ENCODE measurements at regions not wholly inside any gene's neighbourhood (a gene's known extent, or its start where the extent isn't known, plus 50 kb on each side); places are given as distances from the start of the nearest gene placed in this dataset.
"Not testable (repeated sequence)": the region's sequence is repeated elsewhere in the genome, so short reads cannot be mapped to it uniquely, and the experiment has no call there.

GRCh38 chr18:77407733-77408132, 158.1 kb downstream of the GALR1 start:
- Histone ChIP-seq H3K9me3 (no peaks in the 10 kb centered on the region), H3K36me3 (ENCODE audit: low read depth, missing control alignments) (no peaks in the 10 kb centered on the region), H3K4me1 (no peaks in the 10 kb centered on the region), H3K4me3 (no peak overlapping the region), H3K27me3 (no peaks in the 10 kb centered on the region), H3K27ac (no peak overlapping the region)
- DNase-seq: no peak
- WGBS, 2 donors: 72 to 73% methylated on average over 6 of the region's 6 CpGs
- TF ChIP-seq CTCF (IDR thresholded peaks at IDR 0.05) (no peak), POLR2A (IDR thresholded peaks at IDR 0.05) (no peak)
- intact Hi-C loops (cut with DNase I; ENCODE audit: low total_unique reads): no loop called here

GRCh38 chr18:77421546-77421945, 171.9 kb downstream of the GALR1 start:
- not testable (repeated sequence) for H3K27me3 ChIP-seq, H3K4me3 ChIP-seq
- 66 to 93% methylated on average over 27 to 28 of the region's 28 CpGs for WGBS, 2 donors

DNA sequence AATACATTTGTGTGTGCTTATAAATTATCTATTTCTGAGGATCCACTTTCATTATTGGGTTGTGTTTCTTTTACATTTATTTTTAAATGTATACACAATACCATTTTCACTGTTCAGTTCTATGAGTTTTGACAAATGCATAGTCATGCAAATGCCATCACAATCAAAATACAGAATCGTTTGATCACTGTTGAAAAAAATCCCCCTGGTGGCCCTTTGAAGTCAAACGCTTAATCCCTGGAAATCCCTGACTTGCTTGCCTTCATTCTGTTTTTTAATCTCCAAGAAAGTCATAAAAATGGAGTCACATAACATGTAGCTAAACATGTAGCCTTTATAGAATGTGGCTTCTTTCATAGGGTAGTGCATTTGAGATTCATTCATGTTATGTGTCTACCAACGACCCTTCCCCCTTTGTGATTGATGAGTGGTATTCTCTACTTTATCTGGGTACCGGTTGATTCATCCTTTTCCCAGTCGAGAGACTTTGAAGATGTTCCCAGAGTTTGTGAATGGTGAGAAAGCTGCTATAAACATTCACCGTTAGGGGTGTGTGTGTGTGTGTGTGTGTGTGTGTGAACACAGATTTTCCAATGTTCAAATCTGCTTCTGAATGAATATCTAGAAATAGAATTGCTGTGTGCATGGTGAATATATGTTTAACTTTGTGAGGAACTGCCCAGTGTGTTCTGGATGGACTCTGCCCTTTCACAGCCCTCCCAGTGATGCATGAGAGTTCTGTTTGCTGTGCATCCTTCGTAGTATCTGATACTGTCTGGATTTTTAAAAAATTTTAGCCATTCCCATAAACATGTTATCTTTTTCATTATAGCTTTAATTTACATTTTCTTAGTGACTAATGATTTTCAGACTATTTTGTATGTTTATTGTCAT, 173.6 kb downstream of the GALR1 start:
- TF ChIP-seq CTCF (IDR thresholded peaks at IDR 0.05): no peak
- no peak for TF ChIP-seq POLR2A (IDR thresholded peaks at IDR 0.05)
- no peak overlapping the region for H3K27ac ChIP-seq
- no peaks in the 10 kb centered on the region for H3K4me1 ChIP-seq
- DNase-seq: no peak
- H3K4me3 ChIP-seq: no peak overlapping the region
- H3K36me3 ChIP-seq (ENCODE audit: low read depth, missing control alignments): no peaks in the 10 kb centered on the region
- 62 to 67% methylated on average over 7 of the region's 7 CpGs for WGBS, 2 donors
- no peaks in the 10 kb centered on the region for H3K27me3 ChIP-seq
- intact Hi-C loops (cut with DNase I; ENCODE audit: low total_unique reads): no loop called here
- H3K9me3 ChIP-seq: no peaks in the 10 kb centered on the region

More at GRCh38 chr18:77421546-77421945, 171.9 kb downstream of the GALR1 start:
- intact Hi-C loops (cut with DNase I; ENCODE audit: low total_unique reads); H3K36me3 ChIP-seq (ENCODE audit: low read depth, missing control alignments); H3K27ac ChIP-seq; H3K4me1 ChIP-seq; H3K9me3 ChIP-seq; DNase-seq: not testable (repeated sequence)

DNA sequence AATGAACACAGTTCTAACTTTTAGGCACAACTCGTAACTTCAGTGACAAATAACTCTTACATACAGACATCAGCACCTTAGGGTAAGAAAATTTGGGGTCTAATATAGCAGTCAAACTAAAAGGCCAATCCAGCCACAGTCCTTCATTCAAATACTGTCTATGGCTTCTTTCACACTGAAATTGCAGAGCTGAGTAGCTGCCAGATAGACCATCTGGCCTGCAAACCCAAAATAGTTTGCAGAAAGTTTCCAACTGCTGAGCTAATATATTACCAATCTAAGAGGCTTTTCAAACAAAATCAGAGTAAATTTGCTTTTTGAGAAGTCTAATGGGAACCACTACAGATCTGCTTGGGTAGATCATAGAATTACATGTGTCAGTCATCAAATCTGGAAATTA, 183.4 kb downstream of the GALR1 start:
- H3K27me3 ChIP-seq: no peaks in the 10 kb centered on the region
- no peak overlapping the region for H3K4me3 ChIP-seq
- DNase-seq: no peak
- WGBS, 2 donors: 70 to 89% methylated on average over 1 of the region's 1 CpG
- H3K27ac ChIP-seq: no peak overlapping the region
- no peaks in the 10 kb centered on the region for H3K36me3 ChIP-seq (ENCODE audit: low read depth, missing control alignments)
- TF ChIP-seq CTCF (IDR thresholded peaks at IDR 0.05): no peak
- no peak for TF ChIP-seq POLR2A (IDR thresholded peaks at IDR 0.05)
- no peaks in the 10 kb centered on the region for H3K9me3 ChIP-seq
- H3K4me1 ChIP-seq: no peaks in the 10 kb centered on the region
- intact Hi-C loops (cut with DNase I; ENCODE audit: low total_unique reads): no loop called here

DNA sequence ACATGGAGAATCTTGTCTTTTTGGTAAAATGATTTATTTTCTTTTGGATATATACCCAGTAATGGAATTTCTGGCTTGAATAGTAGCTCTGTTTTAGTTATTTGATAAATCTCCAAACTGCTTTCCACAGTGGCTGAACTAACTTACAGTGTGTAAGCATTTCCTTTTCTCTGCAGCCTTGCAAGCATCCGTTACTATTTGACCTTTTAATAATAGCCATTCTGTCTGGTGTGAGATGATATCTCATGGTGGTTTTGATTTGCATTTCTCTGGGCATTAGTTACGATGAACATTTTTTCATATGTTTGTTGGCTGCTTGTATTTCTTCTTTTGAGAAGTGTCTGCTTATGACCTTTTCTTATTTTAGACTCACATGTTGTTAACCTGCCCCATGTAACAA, 190.2 kb downstream of the GALR1 start:
- intact Hi-C loops (cut with DNase I; ENCODE audit: low total_unique reads): no loop called here
- Histone ChIP-seq H3K4me1 (no peaks in the 10 kb centered on the region), H3K27ac (no peak overlapping the region), H3K36me3 (ENCODE audit: low read depth, missing control alignments) (no peaks in the 10 kb centered on the region), H3K9me3 (no peaks in the 10 kb centered on the region), H3K4me3 (no peak overlapping the region), H3K27me3 (no peaks in the 10 kb centered on the region)
- no peak for TF ChIP-seq POLR2A (IDR thresholded peaks at IDR 0.05)
- TF ChIP-seq CTCF (IDR thresholded peaks at IDR 0.05): no peak
- 71 to 72% methylated on average over 2 of the region's 2 CpGs for WGBS, 2 donors
- no peak for DNase-seq
